KBM-7 (cell line): ENCODE measurements at regions not wholly inside any gene's neighbourhood (a gene's known extent, or its start where the extent isn't known, plus 50 kb on each side); places are given as distances from the start of the nearest gene placed in this dataset.
"Not testable (repeated sequence)": the region's sequence is repeated elsewhere in the genome, so short reads cannot be mapped to it uniquely, and the experiment has no call there.

Experiments
- DNase-seq: peaks from one replicate; pipeline ENCODE4 v3.0.0-alpha.2; 2015
- in situ Hi-C: fragments of 300-500 bp; cut with MboI; formaldehyde crosslinking; loops from 2 replicates; pipeline ENCODE4 v1.14.3; 2020; ENCODE audit warnings: low sequenced_read_pairs, low pct_unique_long_range_greater_than_20kb, mixed read lengths

DNA sequence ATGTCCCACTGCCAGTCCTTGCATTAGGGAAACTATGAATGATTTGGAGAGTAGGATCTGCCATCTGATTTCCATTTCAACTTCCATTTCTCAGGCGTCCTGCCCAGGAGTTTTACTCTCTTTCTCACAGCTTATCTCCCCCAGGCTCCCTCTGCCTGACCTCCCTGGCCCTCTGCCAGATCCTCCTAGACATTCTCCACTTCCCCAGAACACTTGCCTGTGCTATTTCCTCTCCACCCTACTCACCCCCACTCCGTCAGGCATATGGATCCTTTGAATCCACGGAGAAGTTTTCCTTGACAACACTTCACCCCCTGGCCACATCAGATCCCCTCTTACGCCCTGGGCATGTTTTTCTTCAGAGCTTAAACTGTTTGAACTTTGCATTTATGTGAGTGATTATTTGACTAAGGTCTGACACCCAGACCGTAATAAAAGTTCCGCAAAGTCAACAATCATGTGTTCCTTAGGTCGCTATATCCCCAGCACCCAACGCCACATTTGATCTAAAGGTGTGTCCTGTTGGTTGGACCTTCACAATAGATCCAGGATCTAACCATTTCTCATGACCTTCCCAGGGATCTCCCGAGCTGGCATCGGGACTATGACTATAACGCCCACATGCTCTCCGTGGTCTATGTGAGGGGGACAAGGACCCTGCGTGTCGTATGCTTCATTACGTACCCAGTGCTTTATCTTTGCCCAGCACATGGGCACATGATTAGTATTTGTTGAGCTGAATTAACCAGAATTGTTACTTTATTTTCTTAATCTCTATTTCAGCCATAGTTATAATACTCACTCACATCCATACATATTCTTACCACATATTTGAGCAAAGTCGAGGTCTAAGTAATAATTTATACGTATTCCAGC, 255.8 kb upstream of the FOXN3 start:
- in situ Hi-C loops, result no loop called here
- DNase-seq, result peak; percentile 65

DNA sequence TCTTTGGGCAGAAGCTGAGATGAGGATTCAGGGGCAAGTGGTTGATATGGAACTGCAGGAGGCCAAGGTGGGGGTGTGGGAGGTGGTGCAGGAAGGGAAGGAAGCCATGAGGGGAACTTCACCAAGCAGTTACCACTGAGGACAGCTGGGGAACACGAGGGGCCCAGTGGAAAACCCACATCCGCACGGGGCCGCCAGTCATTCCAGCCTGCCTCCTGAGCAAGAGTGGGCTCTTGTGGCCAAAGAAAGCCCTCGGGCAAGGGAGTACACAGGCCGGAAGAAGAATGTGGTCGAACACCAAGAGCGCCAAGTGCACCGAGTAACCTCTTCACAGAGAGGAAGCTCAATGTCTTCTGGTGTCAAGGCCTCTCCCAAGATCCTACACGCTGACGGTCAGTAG, 252.2 kb upstream of the FOXN3 start:
- DNase-seq, result peak; percentile 97
- in situ Hi-C loops, result no loop called here

DNA sequence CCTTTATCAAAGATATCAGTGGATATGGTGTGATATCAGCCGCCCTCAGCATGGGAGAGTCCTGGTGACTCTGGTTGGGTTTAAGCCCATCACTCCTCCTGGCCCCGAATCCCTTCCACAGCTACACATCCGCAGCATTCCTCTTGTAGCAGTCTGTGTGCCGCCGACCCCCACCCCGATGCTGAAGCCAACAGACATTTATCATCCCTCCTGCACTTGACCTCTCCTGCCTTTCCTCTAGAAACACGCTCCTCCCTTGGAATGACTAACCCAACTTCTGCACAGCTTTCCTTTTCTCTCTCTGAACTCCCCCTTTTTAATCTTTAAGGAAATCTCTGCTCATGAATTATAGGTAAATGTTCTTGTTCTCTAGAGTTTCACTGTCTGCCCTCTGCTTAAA, 250.9 kb upstream of the FOXN3 start:
- no peak for DNase-seq
- in situ Hi-C loops, result no loop called here

DNA sequence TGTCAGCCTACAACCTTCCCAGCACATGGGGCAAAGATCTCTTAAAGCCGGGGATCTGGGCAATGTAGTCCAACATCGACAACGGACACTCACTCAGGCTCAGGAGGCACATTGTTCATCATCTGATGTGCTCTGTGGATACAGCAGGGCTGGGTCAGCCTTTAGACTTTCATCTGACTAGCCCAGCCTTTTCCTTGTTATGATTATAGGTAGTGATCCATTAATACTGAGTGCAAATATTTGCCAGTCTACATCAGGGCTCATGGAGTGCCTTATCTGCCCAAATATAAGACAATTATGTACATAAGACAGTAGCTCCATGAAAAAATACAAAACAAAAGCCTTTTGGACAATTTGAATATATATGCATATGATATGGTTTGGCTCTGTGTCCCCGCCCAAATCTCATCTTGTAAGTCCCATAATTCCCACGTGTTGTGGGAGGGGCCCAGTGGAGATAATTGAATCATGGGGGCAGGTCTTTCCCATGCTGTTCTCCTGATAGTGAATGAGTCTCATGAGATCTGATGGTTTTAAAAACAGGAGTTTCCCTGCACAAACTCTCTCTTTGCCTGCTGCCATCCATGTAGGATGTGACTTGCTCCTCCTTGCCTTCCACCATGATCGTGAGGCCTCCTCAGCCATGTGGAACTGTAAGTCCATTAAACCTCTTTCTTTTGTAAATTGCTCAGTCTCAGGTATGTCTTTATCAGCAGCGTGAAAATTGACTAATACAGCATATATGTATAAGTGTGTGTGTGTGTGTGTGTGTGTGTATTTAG, 248.5 kb upstream of the FOXN3 start:
- DNase-seq, in situ Hi-C loops: not testable (repeated sequence)

DNA sequence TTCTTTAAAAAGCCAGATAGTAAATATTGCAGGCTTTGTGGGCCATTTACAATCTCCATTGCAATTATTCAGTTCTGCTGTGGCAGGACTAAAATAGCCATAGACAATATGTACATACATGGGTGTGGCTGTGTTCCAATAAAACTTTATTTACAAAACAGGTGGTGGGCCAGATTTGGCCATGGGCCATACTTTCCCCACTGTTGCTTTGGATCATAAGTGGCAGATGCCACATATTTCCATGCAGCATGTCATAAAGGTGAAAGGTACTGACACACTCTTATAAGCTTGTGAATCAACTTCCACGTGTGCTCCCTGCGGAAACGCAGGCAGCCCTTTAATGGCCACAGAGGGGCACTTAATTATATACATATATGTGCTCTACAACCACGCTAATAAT, 244.4 kb upstream of the FOXN3 start:
- no peak for DNase-seq
- in situ Hi-C loops, result no loop called here

GRCh38 chr14:89660625-89661233, 243.7 kb upstream of the FOXN3 start:
- DNase-seq, in situ Hi-C loops: not testable (repeated sequence)

DNA sequence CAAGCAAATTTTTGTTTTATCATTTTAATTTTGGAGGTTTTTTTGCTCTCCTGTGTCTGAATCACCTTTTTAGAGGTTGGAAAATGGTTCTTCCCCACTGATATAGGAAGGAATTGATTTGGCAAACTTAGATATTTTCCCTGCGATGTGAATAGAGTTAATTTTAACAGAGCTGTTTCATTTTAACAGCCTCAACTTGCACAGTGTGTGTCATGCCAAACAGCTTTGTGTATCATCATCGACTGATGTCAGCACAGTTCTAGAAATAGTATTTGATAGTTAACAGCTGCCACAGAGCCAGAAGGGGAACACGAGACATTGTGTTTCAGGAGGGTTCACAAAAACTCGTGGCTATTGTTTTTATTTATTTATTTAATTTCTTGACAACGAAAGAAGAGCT, 243.1 kb upstream of the FOXN3 start:
- DNase-seq, result no peak
- in situ Hi-C loops, result no loop called here

GRCh38 chr14:89658977-89659670, 242.1 kb upstream of the FOXN3 start:
- DNase-seq, result no peak

DNA sequence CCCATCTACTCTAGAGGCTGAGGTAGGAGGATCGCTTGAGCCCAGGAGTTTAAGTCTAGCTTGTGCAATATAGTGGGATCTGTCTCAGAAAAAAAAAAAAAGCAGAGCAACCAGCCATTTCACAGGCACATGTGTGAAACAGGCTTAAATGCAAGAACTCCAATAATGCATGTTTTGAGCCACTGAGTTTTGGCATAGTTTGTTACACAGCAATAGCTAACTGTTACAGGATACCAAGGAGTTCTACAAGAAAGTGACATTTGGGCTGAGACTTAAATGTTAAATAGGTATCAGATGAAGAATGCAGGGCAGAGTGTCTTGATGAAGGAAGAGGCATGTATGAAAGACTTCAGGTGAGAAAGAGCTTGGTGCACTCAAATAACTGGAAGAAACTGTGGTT, 240.0 kb upstream of the FOXN3 start:
- DNase-seq, result no peak
- in situ Hi-C loops, result no loop called here

More at GRCh38 chr14:89658977-89659670, 242.1 kb upstream of the FOXN3 start:
- in situ Hi-C loops, result no loop called here

- in situ Hi-C loops, result no loop called here
- DNase-seq, result no peak
These were observed 238.0 kb upstream of the FOXN3 start for GRCh38 chr14:89654998-89655397.

DNA sequence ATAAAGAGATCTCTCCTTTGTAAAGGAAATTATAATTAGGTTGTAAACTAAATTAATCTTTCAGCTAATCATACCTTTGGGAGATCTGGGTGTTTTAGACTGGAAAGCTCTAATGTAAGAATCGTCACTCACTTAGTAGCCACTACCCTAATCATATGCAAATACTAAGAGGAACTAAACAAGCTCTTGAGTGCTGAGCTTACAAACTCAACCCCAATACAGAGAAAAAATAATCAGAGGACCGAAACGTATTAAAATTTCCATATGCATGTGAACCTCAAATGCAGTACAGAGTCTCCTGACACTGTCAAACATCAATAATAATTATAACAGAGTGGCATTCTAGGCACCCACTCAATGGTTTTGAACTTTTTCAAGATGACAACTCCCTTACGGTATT, 235.3 kb upstream of the FOXN3 start:
- DNase-seq, result no peak
- in situ Hi-C loops, result no loop called here

DNA sequence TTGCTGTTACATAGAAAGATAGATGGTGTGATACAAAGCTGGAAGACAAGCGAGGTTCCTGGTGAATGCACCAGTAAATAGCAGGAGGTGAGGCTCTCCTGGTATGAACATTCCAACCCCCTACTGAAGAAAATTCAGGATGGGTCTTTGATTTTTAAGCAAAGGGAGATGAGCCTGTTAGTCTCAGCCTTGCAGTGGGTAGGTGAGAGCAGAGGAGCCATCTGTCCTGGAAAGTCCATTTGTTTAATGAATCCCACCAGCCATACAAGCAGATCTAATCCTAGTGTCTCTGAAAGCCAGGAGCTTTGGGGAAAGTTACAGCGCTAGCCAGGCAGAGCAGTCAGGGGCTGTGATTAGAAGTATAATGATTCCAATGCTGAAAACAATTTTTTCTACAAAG, 234.8 kb upstream of the FOXN3 start:
- DNase-seq, result no peak
- in situ Hi-C loops, result no loop called here

GRCh38 chr14:89650077-89650978, 233.3 kb upstream of the FOXN3 start:
- in situ Hi-C loops, result no loop called here
- no peak for DNase-seq

DNA sequence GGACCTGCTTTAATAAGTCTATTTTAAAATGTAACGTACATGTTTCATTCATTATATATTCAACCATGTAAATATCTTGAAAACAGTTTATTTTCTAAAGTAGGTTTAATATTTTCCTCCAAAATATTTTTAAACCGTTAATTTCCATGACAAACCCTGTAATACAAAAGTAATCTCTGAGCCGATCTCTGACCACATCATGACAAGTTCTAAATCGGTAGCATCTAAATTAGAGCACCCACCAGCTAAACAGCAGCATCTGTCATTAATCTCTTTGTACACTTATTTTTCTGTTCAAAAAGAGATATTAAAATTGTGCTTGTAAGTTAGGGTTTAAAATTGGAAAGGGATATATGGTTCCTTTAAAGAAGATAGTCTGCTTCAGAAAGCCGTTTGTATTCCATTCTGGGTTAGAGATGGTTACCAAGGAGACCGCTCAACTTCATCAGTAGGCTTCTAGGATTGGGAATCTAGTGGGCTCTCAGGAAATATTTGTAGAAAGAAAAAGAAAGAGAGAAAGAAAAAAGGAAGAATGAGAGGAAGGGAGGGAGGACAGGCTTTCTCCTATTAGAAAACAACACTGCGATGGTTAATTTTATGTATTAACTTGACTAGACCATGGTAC, 232.5 kb upstream of the FOXN3 start:
- in situ Hi-C loops, result no loop called here
- DNase-seq, result no peak

- no peak for DNase-seq
- in situ Hi-C loops, result no loop called here
These were observed 231.9 kb upstream of the FOXN3 start for GRCh38 chr14:89648924-89649323.

- DNase-seq, result no peak
These were observed 231.5 kb upstream of the FOXN3 start for GRCh38 chr14:89648510-89648909.

DNA sequence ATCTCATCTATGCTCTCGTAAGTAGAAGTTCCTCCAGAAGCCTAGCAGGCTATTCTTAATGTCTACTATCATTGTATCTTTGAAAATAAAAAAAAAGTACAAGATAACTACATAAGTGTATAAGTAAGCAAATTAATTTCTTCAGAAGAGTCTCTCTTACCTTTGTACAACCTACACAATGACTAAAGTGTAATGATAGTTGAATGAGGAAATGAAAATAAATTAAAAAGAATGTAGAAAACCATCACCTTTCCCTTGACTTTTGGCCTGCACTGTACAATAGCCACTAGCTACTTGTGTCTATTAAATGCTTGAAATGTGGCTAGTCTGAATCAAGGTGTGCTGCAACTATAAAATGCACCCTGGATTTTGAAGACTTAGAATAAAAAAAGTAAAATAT, 229.9 kb upstream of the FOXN3 start:
- no peak for DNase-seq
- in situ Hi-C loops, result no loop called here

More at GRCh38 chr14:89648510-89648909, 231.5 kb upstream of the FOXN3 start:
- in situ Hi-C loops, result no loop called here

DNA sequence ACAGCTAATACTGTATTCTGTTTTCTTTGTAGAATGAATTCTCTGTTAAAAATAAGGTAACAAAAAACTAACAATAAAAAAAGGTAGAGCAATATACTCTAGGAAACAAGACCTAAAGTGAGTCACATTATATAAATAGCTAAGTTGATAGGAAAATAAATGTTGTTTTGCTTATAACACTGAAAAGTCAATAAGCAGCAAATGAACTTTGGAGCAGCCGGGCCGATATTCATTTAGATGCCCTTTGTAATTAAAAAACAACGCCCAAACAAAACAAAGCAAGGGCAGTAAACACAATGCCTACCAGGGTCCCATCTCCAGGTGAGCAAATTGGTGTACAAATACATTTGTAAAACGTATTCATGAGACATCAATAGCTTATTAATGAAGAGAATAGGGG, 227.6 kb upstream of the FOXN3 start:
- in situ Hi-C loops, result no loop called here

More for the DNA sequence above, 227.6 kb upstream of the FOXN3 start:
- DNase-seq, result no peak
